ENCODE measurements at regions not wholly inside any gene's neighbourhood (a gene's known extent, or its start where the extent isn't known, plus 50 kb on each side); places are given as distances from the start of the nearest gene placed in this dataset.

DNA sequence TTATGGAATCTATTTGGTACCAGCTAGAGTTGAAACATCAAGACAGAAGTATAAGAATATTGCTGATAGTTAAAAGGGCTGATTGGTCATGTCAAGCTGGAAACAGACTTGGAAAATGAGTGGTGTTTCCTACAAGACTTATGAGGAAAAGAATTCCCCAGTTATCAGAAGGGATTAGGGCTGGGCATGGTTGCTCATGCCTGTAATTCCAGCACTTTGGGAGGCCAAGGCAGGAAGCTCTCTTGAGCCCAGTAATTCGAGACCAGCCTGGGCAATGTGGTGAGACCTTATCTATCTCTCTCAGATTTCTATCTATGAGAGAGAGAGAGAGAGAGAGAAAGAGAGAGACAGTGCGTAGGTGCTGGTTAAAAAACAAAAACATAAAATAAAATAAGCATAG, 139.5 kb upstream of the PMFBP1 start:
- Mint-ChIP-seq H3K27ac (no peak overlapping the region), H3K4me3 (no peak overlapping the region), H3K36me3 (peaks cover 4% of the 10 kb centered on the region in 2 donors), H3K27me3 (ENCODE audit: low read depth in 3 of 3) (no peaks in the 10 kb centered on the region), H3K9me3 (peaks cover 3 to 9% (median 6%) of the 10 kb centered on the region in 7 donors), H3K4me1 (no peaks in the 10 kb centered on the region)
- H4K20me1 ChIP-seq (ENCODE audit: insufficient read depth, low read length): no peaks in the 10 kb centered on the region
- no peak overlapping the region for H3K4me2 ChIP-seq (replicated peaks; ENCODE audit: extremely low read depth, low read length, poor library complexity, severe bottlenecking)
- no peaks in the 10 kb centered on the region for H3K27me3 ChIP-seq (ENCODE audit: control insufficient read depth in 2 of 2, insufficient read depth in 2 of 2, low read length in 2 of 2)
- TF ChIP-seq, protein P1, sequence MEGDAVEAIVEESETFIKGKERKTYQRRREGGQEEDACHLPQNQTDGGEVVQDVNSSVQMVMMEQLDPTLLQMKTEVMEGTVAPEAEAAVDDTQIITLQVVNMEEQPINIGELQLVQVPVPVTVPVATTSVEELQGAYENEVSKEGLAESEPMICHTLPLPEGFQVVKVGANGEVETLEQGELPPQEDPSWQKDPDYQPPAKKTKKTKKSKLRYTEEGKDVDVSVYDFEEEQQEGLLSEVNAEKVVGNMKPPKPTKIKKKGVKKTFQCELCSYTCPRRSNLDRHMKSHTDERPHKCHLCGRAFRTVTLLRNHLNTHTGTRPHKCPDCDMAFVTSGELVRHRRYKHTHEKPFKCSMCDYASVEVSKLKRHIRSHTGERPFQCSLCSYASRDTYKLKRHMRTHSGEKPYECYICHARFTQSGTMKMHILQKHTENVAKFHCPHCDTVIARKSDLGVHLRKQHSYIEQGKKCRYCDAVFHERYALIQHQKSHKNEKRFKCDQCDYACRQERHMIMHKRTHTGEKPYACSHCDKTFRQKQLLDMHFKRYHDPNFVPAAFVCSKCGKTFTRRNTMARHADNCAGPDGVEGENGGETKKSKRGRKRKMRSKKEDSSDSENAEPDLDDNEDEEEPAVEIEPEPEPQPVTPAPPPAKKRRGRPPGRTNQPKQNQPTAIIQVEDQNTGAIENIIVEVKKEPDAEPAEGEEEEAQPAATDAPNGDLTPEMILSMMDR (IDR thresholded peaks at IDR 0.05): no peak
- no CpG with 5 or more reads among the region's 2 CpGs for WGBS (ENCODE audit: insufficient coverage)
- H3K36me3 ChIP-seq (replicated peaks in 1 of 2; ENCODE audit: control insufficient read depth in 1 of 2, insufficient read depth in 2 of 2, low read length in 2 of 2): no peaks in the 10 kb centered on the region
- DNase-seq: no peak
- no peak overlapping the region for H3K27ac ChIP-seq (ENCODE audit: low read depth in 1 of 2, low read length in 2 of 2)
- no peak overlapping the region for H3K9ac ChIP-seq (ENCODE audit: insufficient read depth, low read length, poor library complexity, severe bottlenecking)
- intact Hi-C loops (cut with micrococcal nuclease): no loop called here
- no peaks in the 10 kb centered on the region for H3K79me2 ChIP-seq (ENCODE audit: insufficient read depth, low read length)
- H3K4me1 ChIP-seq (ENCODE audit: control insufficient read depth in 1 of 2, insufficient read depth in 2 of 2, low read length in 2 of 2): no peaks in the 10 kb centered on the region
- H3K9me3 ChIP-seq (replicated peaks in 1 of 2; ENCODE audit: control insufficient read depth in 1 of 2, insufficient read depth in 1 of 2, low read length in 2 of 2): no peaks in the 10 kb centered on the region
- H2AFZ ChIP-seq (ENCODE audit: insufficient read depth, low read depth, low read length, poor library complexity, severe bottlenecking): no peak overlapping the region
- no peak overlapping the region for H3K4me3 ChIP-seq (replicated peaks in 1 of 3; ENCODE audit: low read depth in 2 of 3, low read length in 3 of 3)

DNA sequence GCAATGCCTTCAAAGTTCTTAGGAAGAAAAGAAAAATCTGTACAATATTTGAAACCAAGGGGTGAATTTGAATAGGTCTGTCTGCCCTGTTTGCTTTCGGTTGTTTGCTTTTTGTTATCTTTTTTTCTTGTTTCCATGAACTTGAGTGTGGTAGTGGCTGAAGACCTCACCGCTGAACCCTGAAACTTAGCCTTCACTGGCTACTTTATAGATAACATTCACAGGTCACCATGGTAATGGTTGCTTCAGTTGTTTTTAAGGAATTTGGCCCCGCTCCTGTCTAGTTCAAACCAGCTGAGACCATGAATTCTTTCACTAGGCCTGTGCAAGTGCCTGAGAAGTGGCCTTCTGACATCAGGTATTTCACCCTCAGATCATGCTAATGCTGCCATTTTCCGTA, 137.0 kb upstream of the PMFBP1 start:
- TF ChIP-seq, protein P1 (IDR thresholded peaks at IDR 0.05): no peak
- no peak overlapping the region for H3K27ac ChIP-seq (ENCODE audit: low read depth in 1 of 2, low read length in 2 of 2)
- H3K36me3 Mint-ChIP-seq: peaks cover 8 to 11% of the 10 kb centered on the region in 2 donors
- no peak overlapping the region for H3K27ac Mint-ChIP-seq
- H3K9ac ChIP-seq (ENCODE audit: insufficient read depth, low read length, poor library complexity, severe bottlenecking): no peak overlapping the region
- H3K36me3 ChIP-seq (replicated peaks in 1 of 2; ENCODE audit: control insufficient read depth in 1 of 2, insufficient read depth in 2 of 2, low read length in 2 of 2): no peaks in the 10 kb centered on the region
- no peaks in the 10 kb centered on the region for H3K4me1 ChIP-seq (ENCODE audit: control insufficient read depth in 1 of 2, insufficient read depth in 2 of 2, low read length in 2 of 2)
- no peaks in the 10 kb centered on the region for H3K27me3 ChIP-seq (ENCODE audit: control insufficient read depth in 2 of 2, insufficient read depth in 2 of 2, low read length in 2 of 2)
- no peaks in the 10 kb centered on the region for H3K79me2 ChIP-seq (ENCODE audit: insufficient read depth, low read length)
- no peak overlapping the region for H3K4me3 ChIP-seq (replicated peaks in 1 of 3; ENCODE audit: low read depth in 2 of 3, low read length in 3 of 3)
- no peaks in the 10 kb centered on the region for H3K9me3 ChIP-seq (replicated peaks in 1 of 2; ENCODE audit: control insufficient read depth in 1 of 2, insufficient read depth in 1 of 2, low read length in 2 of 2)
- no peaks in the 10 kb centered on the region for H4K20me1 ChIP-seq (ENCODE audit: insufficient read depth, low read length)
- no peak overlapping the region for H3K4me3 Mint-ChIP-seq
- 94% methylated on average over 2 of the region's 4 CpGs for WGBS (ENCODE audit: insufficient coverage)
- H3K4me1 Mint-ChIP-seq: no peaks in the 10 kb centered on the region
- no peak for DNase-seq
- intact Hi-C loops (cut with micrococcal nuclease): no loop called here
- H2AFZ ChIP-seq (ENCODE audit: insufficient read depth, low read depth, low read length, poor library complexity, severe bottlenecking): no peak overlapping the region
- peaks cover 3 to 15% (median 6%) of the 10 kb centered on the region in 7 donors for H3K9me3 Mint-ChIP-seq
- no peaks in the 10 kb centered on the region for H3K27me3 Mint-ChIP-seq (ENCODE audit: low read depth in 3 of 3)
- no peak overlapping the region for H3K4me2 ChIP-seq (replicated peaks; ENCODE audit: extremely low read depth, low read length, poor library complexity, severe bottlenecking)
